HG03460 (cell line): ENCODE measurements at regions not wholly inside any gene's neighbourhood (a gene's known extent, or its start where the extent isn't known, plus 50 kb on each side); places are given as distances from the start of the nearest gene placed in this dataset.

Experiments
- ATAC-seq: cut with Tn5 transposase; IDR thresholded peaks from one replicate; pipeline ENCODE4 v1.9.1; 2021; ENCODE audit not compliant: unreplicated experiment

DNA sequence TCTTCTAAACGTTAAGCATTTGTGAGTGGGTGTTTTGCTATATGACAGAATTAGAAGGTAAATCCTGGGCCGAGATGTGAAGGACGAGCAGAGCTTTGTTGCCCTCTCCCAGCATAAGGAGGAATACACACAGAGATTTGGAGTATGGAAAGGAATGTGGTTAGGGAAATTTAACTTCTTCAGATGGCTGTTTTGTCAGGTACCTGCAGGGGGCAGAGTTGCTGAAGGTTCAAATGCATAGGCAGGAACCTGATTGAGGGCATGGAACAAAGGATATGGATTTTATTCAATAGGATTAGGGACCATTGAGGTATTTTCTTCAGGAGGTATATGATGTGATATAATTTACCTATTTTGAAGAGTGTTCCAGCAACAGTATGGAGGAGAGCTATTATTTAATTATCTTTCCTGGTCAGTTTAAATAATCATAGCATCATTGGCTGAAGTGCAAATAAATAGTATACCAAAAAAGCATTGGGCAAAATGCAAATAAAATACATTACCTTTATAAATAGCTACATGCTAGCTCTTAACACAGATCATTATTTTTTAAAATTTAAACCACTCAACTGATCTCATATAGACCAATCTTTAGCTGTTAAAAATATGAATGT is 143.6 kb downstream of the SLIT2 start:
- ATAC-seq = peak; percentile 61

GRCh38 chr4:20403290-20403689 is 151.6 kb downstream of the SLIT2 start:
- no peak for ATAC-seq

GRCh38 chr4:20403846-20404245 is 152.1 kb downstream of the SLIT2 start:
- ATAC-seq = no peak

DNA sequence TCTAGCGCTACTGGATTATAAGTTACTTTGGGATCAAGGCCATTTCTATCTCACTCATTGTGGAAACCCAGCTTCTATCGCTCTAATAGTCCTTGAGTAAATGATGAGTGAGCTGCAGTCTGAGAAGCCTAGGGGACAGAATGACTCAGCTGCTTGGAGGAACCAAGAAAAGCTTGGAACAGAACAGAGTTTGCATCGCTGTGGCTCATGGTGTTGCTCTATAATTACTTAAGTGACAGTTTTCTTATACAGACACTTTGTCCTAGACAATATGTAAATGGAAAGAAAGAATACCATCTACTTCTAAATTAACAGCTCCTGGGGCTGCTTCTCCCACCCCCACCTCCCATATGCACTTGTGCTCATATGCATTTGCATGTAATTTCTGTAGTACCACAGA is 156.9 kb downstream of the SLIT2 start:
- no peak for ATAC-seq

GRCh38 chr4:20412072-20412471 is 160.4 kb downstream of the SLIT2 start:
- no peak for ATAC-seq

- ATAC-seq = no peak
Observed at GRCh38 chr4:20416800-20417199, 165.1 kb downstream of the SLIT2 start.

- peak; percentile 96 for ATAC-seq
Observed at GRCh38 chr4:20418861-20419451, 167.3 kb downstream of the SLIT2 start.

GRCh38 chr4:20420916-20421602 is 169.4 kb downstream of the SLIT2 start:
- no peak for ATAC-seq

DNA sequence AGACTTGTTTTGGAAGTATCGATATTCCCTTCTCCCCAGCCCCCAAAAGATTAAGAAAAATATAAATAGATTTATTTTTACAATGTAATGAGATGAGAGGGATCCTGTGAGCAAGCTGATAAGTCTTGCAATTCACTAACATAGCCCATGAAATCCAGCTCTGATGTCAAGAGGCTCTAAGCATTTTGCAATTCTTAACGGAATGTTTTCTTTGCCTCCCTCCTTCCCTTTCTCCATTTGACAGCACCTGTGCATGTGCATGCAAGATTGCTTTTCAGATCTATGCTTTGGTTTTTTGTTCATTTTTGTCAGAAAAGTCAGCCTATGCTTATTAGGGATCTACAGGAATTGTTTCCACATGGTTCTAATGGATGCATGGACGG is 169.9 kb downstream of the SLIT2 start:
- ATAC-seq = no peak

GRCh38 chr4:20422398-20422797 is 170.7 kb downstream of the SLIT2 start:
- ATAC-seq = peak; percentile 67

DNA sequence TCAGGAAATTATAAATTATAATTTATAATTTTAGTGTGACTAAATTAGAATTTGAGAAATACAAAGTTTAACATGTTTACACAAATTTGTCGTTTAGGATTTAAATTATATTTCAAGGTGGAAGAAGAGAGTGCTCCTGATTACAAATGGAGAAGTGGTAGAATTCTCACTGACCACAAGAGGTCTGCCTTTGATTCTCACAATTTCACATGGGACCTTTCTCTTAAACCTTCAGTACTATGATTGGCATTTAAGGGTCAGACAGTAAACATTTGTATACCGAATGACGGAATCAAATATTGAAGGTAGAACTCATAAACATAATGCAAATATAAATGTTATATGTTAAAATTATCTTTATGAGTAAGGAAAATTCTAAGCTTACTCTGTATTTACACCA is 171.7 kb downstream of the SLIT2 start:
- no peak for ATAC-seq

- no peak for ATAC-seq
Observed at GRCh38 chr4:20426028-20426427, 174.3 kb downstream of the SLIT2 start.

DNA sequence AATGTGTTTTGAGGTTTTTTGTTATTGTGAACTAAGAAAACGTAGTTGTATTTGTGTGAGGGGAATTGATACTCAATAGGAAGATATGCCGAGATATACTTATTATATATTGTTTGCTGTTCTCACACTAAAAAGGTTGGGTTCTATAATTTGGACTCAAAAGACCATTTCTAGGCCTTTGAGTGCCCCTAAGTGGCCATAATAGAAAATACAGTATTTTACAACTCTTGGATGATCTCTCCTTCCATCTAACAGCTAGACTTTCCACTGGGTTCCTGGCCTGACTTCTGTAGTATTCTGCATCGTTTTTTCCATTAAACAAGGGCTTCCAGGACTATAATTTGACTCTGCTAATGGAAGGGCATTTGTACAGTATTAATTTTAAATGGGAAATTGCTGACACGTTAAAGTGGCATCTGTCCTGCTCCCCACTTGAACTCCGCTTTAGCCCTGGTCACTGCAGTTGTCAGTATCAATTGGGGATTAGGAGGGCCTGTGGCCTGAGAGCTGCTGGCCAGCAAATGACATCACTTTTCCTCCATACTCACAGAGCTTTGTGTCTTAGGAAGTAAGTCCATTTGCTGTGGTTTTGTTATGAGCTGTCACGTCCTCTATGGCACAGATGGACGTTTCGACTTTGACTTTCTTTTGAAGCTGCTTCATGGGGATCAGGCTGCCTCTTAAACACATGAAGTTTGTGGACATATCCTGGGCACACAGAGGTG is 176.9 kb downstream of the SLIT2 start:
- ATAC-seq = no peak

- no peak for ATAC-seq
Observed at GRCh38 chr4:20430259-20430941, 178.7 kb downstream of the SLIT2 start.

DNA sequence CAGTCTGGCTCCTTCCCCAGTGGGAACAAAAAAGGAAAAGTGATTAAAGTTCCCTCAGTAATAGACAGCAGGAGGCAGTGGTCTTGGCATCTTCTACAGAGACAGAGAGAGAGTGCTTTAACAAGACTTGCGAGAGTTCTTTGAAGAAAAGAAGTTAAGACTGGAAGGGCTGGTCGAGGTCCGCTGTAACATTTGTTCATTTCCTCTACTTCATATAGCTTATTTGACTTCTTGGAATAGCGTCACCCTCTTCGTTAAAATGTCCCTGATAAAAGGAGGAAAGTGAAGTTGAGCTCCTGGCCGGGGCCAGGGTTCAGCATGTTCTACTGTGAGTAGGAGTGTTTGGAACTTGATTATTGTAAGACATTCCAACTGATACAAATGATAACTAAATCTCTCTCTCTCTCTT is 179.8 kb downstream of the SLIT2 start:
- no peak for ATAC-seq

DNA sequence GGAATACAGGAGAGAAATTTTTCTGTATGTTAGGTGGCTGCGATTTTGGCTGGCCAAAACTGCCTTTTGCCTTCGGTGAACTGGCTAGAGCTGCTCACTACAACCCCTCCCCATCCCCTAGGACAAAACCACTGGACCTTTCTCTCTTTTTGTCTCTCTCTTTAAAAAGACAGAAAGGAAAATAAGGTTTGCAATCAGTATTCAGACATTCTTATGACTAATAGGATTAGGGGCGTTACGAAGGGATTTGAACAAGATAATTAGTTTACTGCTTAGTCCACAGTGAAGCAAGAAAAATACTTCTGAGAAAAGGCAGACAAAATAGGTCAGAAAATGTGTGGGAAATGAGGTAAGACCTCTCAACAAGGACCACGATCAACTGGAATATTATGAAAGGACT is 180.4 kb downstream of the SLIT2 start:
- ATAC-seq = no peak

- ATAC-seq = no peak
Observed at GRCh38 chr4:20433097-20433705, 181.5 kb downstream of the SLIT2 start.

GRCh38 chr4:20440170-20440569 is 188.5 kb downstream of the SLIT2 start:
- no peak for ATAC-seq

GRCh38 chr4:20443015-20443805 is 191.5 kb downstream of the SLIT2 start:
- ATAC-seq = no peak
